ENCODE measurements at regions not wholly inside any gene's neighbourhood (a gene's known extent, or its start where the extent isn't known, plus 50 kb on each side); places are given as distances from the start of the nearest gene placed in this dataset.

DNA sequence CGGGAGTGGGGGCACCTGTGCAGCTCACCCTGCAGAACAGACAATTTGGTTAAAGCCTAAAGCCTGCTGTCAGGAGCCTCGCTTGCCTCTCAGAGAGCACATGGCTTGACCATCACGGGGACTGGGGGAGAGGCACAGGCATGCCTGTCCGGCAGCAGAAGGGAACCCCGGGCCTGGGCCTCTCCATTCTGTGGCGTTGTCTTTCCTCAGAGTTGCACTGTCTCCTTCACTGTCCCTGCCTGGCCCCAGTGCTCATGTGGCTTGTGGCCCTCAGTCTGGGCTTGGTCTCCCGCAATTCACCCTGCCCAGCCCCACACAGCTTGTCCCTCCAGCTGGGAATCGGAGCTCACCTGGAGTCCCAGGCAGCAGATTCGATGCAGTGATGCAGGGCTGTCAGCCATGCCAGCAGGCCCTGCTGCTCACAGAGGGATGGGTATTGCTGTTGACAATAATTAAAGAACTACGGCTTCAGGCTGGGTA lies 189.9 kb downstream of the SEC14L1 start:
- TF ChIP-seq POLR2AphosphoS5 (IDR thresholded peaks at IDR 0.05; ENCODE audit: low read depth, low read length), result no peak
- no peak for TF ChIP-seq TAF1 (IDR thresholded peaks at IDR 0.05; ENCODE audit: low read depth, low read length)
